ENCODE measurements at regions not wholly inside any gene's neighbourhood (a gene's known extent, or its start where the extent isn't known, plus 50 kb on each side); places are given as distances from the start of the nearest gene placed in this dataset.

GRCh38 chr5:124259017-124259416, 487.4 kb downstream of the ZNF608 start (continued):
- TF ChIP-seq PATZ1 (CRISPR knock-in tag; IDR thresholded peaks at IDR 0.05; ENCODE audit: borderline replicate concordance) (no peak), ZNF70 (CRISPR knock-in tag; IDR thresholded peaks at IDR 0.05) (no peak), GLIS3 (CRISPR knock-in tag; IDR thresholded peaks at IDR 0.05) (no peak), ZFP30 (CRISPR knock-in tag; IDR thresholded peaks at IDR 0.05) (no peak), PPARA (CRISPR knock-in tag; IDR thresholded peaks at IDR 0.05; ENCODE audit: borderline replicate concordance) (no peak), RARB (CRISPR knock-in tag; IDR thresholded peaks at IDR 0.05) (no peak), BACH2 (CRISPR knock-in tag; IDR thresholded peaks at IDR 0.05; ENCODE audit: borderline replicate concordance) (no peak), OSR1 (CRISPR knock-in tag; IDR thresholded peaks at IDR 0.05) (no peak), ZNF565 (CRISPR knock-in tag; conservative IDR thresholded peaks at IDR 0.05; ENCODE audit: low read depth) (no peak)

GRCh38 chr5:124257048-124257447, 489.4 kb downstream of the ZNF608 start:
- TF ChIP-seq ZNF70 (CRISPR knock-in tag; IDR thresholded peaks at IDR 0.05) (no peak), RARB (CRISPR knock-in tag; IDR thresholded peaks at IDR 0.05) (no peak), OSR1 (CRISPR knock-in tag; IDR thresholded peaks at IDR 0.05) (no peak), ZNF8 (CRISPR knock-in tag; IDR thresholded peaks at IDR 0.05) (no peak), TCF4 (CRISPR knock-in tag; IDR thresholded peaks at IDR 0.05; ENCODE audit: borderline replicate concordance) (no peak), CSRNP3 (CRISPR knock-in tag; IDR thresholded peaks at IDR 0.05) (no peak), ESRRG (CRISPR knock-in tag; IDR thresholded peaks at IDR 0.05) (no peak), TOX (CRISPR knock-in tag; IDR thresholded peaks at IDR 0.05; ENCODE audit: borderline replicate concordance) (no peak), GLIS3 (CRISPR knock-in tag; IDR thresholded peaks at IDR 0.05) (no peak), SNAI2 (CRISPR knock-in tag; IDR thresholded peaks at IDR 0.05) (no peak), CREB5 (CRISPR knock-in tag; IDR thresholded peaks at IDR 0.05; ENCODE audit: low read depth) (no peak), PPARA (CRISPR knock-in tag; IDR thresholded peaks at IDR 0.05; ENCODE audit: borderline replicate concordance) (no peak), ZFP3 (CRISPR knock-in tag; IDR thresholded peaks at IDR 0.05) (no peak), PATZ1 (CRISPR knock-in tag; IDR thresholded peaks at IDR 0.05; ENCODE audit: borderline replicate concordance) (no peak), BACH2 (CRISPR knock-in tag; IDR thresholded peaks at IDR 0.05; ENCODE audit: borderline replicate concordance) (no peak), POU6F1 (CRISPR knock-in tag; IDR thresholded peaks at IDR 0.05; ENCODE audit: borderline replicate concordance, low read depth) (no peak), ZNF565 (CRISPR knock-in tag; conservative IDR thresholded peaks at IDR 0.05; ENCODE audit: low read depth) (no peak), ARNTL (CRISPR knock-in tag; IDR thresholded peaks at IDR 0.05; ENCODE audit: borderline replicate concordance, low read depth) (no peak), CSDC2 (CRISPR knock-in tag; IDR thresholded peaks at IDR 0.05) (no peak), ISL1 (CRISPR knock-in tag; IDR thresholded peaks at IDR 0.05) (no peak)
- ATAC-seq, result no peak

GRCh38 chr5:124253203-124253810, 493.1 kb downstream of the ZNF608 start:
- ATAC-seq, result no peak
- no peak for TF ChIP-seq ARNTL (CRISPR knock-in tag; IDR thresholded peaks at IDR 0.05; ENCODE audit: borderline replicate concordance, low read depth)
- TF ChIP-seq RARB (CRISPR knock-in tag; IDR thresholded peaks at IDR 0.05), result no peak
- TF ChIP-seq BACH2 (CRISPR knock-in tag; IDR thresholded peaks at IDR 0.05; ENCODE audit: borderline replicate concordance), result no peak
- TF ChIP-seq TCF4 (CRISPR knock-in tag; IDR thresholded peaks at IDR 0.05; ENCODE audit: borderline replicate concordance), result no peak
- no peak for TF ChIP-seq CREB5 (CRISPR knock-in tag; IDR thresholded peaks at IDR 0.05; ENCODE audit: low read depth)
- no peak for TF ChIP-seq ZFP3 (CRISPR knock-in tag; IDR thresholded peaks at IDR 0.05)
- TF ChIP-seq POU6F1 (CRISPR knock-in tag; IDR thresholded peaks at IDR 0.05; ENCODE audit: borderline replicate concordance, low read depth), result no peak
- TF ChIP-seq OSR1 (CRISPR knock-in tag; IDR thresholded peaks at IDR 0.05), result no peak
- no peak for TF ChIP-seq TOX (CRISPR knock-in tag; IDR thresholded peaks at IDR 0.05; ENCODE audit: borderline replicate concordance)
- TF ChIP-seq ISL1 (CRISPR knock-in tag; IDR thresholded peaks at IDR 0.05), result no peak
- TF ChIP-seq PATZ1 (CRISPR knock-in tag; IDR thresholded peaks at IDR 0.05; ENCODE audit: borderline replicate concordance), result no peak
